SHP77 (cell line): ENCODE measurements at regions not wholly inside any gene's neighbourhood (a gene's known extent, or its start where the extent isn't known, plus 50 kb on each side); places are given as distances from the start of the nearest gene placed in this dataset.

Experiments
- DNase-seq, 2 experiments: peaks; one replicate each; lab custom pipeline; 2025; lab: John Stamatoyannopoulos, UW

DNA sequence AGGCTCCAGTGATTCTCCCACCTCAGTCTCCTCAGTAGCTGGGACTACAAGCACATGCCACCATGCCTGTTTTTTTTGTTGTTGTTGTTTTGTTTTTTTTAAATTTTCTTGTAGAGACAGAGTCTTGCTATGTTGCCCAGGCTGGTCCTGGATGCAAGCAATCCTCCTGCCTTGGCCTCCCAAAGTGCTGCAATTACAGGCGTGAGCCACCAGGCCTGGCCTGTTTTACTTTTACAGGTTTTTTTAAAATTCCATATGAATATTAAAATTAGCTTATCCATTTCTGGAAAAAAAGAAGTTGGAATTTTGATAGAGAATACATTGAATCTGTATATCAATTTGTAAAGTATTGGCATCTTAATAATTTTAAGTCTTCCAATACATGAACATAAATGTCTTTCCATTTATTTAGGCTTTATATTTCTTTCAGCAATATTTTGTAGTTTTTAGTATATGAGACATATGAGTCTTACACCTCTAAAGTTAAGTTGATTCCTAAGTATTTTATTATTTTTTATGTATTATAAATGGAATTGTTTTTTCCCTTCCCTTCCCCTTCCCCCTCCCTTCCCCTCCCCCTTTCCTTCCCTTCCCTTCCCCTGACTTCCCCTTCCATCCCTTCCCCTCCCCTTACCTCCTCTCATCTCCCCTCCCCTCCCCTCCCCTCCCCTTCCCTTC is 323.5 kb upstream of the SALL1 start:
- DNase-seq, result no peak

DNA sequence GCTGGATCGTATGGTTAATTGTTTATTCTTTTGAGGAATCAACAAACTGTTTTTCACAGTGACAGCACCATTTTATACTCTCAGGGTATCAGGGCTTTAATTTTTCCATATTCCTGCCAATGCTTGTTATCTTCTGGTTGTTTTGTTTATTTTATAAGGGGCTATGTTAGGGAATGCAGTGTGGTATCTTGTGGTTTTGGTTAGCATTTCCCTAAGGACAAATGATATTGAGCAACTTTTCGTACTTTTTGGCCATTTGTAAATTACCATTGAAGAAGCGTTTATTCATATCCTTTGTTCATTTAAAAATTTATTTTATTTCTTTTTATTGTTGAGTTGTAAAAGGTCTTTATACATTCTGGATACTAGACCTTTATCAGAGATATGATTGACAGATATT is 322.0 kb upstream of the SALL1 start:
- no peak for DNase-seq

DNA sequence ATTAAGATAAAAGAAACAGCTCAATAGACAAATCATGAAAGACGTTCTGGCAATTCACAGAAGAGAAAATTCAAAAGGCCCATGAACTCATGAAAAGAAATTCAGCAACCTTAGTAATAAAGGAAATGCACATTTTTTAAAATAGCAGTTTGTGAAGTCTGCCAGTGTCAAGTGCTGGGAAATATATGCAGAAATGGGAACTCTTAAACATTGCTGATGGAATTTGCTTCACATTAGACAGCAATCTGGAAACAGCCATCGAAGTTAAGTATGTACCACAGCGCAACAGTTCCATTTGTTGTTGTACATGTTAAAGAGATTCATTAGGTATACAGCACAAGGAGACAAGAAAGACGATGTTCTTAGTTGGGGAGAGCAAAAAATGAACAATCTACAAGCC is 319.4 kb upstream of the SALL1 start:
- no peak for DNase-seq

DNA sequence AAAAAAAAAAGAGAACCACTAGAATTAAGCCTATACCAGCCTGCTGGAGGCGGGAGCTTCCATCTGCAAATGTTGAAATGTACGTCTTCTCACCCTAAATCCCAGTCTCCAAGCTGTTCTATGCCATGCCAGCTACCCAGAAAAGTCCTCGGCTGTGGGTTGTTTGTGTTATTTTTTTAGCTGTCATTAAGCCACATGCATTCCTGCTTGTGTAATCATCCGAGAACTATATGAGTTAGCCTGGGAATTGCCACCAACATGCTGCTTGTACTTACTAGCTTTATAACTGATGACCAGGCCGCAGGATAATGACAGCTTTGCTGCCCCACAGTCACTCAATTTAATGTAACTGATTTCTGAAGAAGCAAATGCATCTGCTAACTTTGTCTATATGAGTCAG is 313.9 kb upstream of the SALL1 start:
- no peak for DNase-seq

DNA sequence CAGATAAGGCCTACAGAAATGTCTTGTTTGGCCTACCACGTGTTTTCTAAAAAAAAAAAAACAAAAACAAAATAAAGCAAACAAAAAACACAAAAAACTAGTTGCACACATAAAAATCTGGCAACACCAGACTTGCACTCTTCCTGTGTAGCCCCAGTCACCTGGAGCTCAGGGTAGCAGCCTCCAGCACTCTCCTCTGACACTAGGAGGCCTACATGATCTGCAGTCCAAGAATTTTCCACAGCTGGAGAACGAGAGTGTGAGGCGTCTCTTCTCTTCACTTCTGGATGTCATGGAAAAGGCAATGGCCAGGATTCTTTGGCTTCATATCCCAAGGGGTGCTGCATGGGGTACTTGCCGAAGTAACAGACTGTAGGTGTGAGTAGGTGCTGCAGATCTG is 310.2 kb upstream of the SALL1 start:
- DNase-seq, result no peak

DNA sequence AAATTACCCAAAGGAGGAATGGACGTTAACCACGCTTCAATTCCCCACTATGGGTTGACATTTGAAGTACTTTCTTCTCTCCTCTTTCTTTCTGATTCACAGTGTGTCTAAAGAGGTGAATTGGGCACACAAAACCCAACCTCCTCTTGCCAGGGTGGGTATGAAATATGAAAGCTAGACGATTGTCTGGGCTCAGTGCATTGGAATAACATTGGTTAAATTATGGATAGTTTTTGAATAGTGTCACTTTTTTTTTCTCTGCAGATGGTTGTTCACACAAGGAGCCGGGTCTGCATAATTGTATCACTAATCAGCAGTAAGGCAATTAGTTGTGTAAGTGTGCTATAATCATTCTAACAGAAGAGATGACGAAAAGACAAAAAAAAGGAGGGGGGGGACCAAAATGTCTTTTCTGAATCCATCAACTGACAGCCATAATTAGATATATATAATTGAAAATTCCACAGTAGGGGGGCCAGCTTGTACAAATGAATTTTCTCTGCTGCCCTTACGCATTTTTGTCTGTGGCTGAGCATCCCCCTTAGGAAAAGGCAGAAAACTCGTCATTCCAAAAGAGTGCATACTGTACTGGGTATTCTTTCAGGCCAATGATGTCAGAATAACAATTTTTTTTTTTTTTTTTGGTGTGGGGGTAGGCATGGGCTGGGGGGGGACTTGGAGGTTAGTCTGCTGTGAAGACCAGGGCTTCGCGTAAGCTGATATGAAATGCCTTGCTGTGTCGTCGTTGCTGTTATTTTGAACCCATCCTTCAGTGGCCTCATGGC is 307.5 kb upstream of the SALL1 start:
- DNase-seq, result no peak

DNA sequence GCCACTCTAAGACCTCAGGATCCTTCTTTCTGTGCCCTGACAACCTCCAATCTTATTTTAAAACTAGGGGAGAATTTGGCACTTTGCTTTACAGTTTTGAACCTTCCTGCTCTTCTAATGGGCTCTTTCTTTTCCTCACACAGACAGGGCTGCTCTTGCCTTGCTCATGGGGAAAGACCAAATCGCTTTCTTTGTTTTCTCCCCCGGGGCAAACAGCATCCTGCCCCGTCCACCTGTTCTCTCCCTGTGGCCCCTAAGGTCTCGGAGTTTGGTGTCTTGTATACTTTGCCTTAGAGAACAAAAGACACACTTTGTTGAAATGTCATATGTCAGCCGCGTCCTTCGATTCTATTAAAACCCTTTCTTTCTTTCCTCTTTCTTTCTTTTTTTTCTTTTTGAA is 306.7 kb upstream of the SALL1 start:
- DNase-seq, result no peak

DNA sequence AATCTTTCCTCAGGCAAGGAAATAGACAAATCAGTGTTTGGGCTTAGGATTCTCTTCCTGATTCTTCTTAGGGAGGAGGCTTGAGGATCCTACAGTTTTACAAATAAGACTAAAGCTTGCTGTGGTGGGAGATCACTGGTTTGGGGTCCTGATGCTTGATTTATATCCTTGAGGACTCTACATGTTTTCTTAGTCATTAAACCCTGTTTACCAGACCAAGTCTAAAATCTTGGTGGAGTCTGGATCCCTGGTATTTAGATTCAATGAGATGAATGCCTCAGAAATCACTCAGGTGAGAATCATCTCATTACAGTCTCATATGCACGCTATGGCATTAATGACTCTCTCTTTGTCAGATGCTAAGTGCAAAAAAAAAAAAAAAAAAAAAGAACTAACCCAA is 304.3 kb upstream of the SALL1 start:
- DNase-seq, result no peak

DNA sequence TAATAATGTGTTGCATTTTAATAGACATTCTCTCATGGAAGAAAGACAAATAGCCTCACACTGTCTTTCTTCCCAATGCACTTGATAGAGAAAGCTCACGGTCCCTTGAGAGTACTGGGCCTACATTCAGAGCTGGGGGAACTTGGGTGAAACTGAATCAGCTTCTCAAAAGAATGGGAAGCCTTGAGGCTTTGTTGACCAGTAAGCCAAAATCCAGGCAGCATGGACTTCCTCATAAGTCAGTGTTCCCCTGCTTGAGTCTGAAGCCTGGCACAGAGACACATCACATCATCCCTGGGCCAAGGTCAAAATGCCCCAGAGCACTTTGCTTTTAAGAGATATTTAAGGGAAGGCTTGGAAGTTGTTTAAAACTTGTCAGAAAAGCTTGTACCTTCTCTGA is 302.2 kb upstream of the SALL1 start:
- DNase-seq, result no peak

DNA sequence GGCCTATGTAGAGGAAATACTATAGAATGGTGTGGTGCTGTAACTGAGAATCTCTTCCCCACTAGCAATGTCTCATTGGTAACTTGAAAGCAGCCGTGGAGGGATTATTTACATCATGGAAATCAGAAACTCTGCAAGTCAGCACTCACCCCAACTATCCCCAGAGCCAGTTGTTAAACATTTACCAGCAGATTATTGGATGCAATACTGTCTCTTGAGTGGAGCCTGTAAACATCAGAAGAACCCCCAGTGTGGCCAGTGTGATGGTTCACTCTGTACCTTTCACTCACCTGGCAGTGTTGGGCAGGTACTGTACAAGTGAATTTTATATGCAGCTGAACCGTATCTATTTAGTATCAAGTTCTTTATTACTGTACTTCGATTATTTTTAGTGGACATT is 299.8 kb upstream of the SALL1 start:
- no peak for DNase-seq

DNA sequence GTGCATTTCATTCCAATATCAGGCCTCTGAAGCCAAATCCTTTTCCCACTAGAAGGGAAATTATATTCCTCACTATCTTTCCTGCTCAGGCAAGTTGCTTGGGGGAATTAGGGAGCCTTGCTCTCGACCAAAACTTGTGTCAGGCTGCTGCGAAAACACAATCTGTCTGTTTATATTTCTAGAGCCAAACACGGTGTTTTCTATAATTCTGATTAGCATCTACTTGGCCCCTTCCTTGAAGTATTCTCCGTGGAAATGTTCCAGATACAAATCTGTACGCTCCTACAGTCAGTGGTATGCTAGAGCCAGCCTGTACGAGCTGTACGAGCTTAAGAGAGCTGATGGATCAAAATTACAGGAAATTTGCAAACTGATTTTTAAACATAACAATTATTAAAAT is 299.3 kb upstream of the SALL1 start:
- no peak for DNase-seq

DNA sequence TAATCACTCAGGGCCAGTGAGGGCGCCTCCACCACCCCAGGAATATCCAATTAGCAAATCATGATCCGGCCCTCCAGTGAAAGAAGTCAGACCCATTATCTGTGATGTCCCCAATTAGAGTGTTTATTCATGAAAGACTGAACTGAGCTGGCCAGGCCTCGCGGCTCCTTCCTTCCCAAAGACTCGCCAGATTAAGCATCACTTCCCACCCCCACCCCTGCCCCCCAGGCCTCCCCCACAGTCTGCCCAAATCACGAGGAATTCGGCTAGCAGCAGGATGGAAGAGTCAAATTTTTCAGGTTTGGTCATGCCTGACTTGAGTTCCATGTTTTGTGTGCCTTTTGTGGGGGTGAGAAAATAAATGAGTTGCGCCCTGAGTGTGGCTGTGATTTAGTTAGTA is 298.4 kb upstream of the SALL1 start:
- no peak for DNase-seq

DNA sequence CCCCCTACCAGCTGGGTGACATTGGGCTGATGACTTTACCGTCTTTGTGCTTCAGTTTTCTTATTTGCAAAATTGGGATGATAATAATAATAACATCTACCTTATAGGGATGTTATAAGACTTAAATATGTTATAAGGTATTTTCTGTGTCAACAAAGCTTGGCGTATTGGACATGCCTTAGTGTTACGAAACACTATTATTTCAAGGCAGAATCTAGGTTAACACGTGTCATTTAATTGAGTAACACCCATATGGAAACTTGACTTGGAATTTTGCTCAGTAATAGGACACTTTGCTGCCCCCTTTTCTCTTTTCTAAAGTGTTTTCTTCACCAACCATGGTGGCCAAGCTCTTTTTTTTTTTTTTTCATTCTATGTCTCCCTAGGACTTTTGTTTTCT is 294.2 kb upstream of the SALL1 start:
- DNase-seq, result no peak

DNA sequence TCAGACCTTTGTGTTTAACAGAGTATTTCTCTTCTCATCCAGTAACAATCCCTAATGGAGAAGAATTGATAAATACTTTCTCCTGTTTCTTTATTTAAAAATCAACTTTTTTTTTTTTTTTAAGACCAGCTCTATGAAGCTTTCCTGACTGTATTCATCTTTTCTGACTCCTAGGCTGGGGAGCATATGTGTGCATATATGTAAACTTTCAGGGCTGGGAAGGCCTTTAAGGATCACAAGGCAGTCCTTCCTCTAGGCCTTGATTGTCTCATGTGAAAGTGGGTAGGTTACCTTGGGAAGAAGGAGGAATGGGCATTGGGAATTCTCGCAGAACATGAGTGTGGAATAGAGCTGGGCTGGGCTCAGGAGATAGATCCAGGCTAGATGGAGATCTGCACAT is 292.9 kb upstream of the SALL1 start:
- no peak for DNase-seq

DNA sequence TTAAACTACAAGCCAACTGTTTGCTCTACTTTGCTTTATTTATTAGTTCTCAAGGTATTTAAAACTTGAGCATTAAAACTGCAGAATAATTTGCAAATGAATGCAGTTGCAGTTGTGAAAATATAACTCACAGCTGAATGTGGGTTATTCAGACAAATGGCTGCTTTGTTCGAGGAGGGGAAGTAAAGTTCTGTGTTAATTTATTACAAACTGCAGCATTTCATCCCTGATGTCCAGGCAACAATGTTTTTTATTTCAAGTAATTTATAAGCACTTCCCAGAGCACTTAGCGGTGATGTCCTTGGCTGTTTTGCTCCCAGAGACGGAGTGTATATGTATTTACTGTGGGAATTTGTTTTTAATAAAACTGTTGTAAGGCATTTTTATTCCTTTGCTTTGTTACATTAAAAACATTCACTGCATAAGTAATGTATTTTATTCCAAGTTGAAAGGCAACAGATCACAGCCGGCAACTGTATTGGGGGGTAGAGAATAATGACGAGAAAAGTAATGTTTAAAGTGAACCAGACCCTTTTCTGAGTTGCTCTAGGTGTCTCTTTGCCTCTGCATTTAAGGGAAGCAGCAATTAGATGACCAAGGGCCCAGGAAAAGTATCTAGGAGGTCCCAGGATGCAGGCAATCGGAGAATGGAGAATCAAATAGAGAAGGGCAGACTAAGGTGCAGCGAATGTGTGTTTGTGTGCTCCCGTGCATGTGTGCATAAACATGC is 291.2 kb upstream of the SALL1 start:
- DNase-seq, result no peak

DNA sequence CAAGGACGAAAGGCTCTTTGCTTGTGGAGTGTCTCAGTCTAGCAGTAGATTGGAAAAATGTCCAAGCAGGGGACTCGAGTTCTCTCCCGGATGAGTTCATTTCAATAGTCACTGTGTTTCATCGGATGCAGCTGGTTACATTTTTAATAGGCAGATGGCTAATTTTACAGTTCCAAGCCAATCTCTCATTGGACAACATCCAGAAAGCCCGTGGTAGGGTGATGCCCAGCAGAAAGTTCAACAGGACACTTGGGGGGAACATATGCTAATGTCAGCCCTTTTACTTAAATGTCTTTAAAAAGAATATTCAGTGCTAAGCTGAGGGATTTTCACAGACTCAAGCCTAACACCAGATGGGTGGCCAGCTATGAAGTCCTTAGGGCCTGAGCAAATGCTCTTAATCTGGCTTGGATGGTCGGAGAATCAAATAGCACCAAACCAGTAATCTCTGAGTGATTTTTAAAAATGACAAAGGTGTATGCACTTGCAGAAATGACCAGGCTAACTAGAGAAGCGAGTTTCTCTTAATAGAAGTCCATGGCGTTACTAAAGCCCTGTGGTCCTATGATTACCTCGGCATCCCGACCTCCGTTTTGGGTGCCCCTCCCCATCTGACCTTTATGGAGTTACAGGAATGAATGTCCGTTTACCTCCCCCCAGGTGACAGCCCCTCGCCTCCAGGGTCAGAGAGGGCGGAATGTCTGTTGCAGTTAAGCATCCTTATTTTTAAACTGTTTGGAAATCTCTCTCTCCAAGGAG is 289.2 kb upstream of the SALL1 start:
- no peak for DNase-seq

DNA sequence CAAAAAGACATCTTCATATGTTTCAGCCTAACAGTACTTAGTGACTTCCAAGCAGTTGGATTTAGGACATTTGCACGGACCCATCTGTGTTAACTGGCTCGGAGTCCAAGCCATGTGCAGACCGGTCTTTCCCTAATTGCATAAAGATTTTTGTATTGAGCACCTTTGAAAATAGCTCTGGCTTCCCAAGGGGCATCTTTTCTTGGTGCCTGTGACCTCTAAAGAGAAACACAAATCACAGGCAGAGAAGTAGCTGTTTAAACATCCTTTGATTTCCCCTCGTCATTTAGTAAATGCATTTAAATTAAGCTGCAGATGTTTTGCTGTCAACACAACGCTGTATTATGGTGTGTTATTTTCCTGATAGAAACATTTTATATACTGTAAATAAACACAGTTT is 288.2 kb upstream of the SALL1 start:
- no peak for DNase-seq

DNA sequence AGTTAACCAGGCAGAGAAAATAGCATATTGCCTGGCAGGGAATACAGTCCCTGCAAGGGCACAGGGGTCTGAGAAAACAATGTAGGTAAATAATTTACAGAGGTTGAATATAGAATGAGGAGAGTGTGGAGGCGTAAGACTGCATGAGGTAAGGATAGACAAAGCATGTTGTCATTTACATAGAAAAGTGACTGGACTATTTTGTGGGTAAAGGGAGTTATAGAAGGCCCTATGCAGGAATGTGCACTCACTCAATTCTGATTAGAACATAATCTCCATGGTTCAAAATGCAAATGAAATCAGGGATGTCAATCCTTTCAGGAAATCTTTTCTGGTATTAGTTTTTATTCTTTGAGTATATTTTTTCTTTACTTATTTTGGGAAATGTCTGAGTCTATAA is 285.7 kb upstream of the SALL1 start:
- DNase-seq, result no peak

DNA sequence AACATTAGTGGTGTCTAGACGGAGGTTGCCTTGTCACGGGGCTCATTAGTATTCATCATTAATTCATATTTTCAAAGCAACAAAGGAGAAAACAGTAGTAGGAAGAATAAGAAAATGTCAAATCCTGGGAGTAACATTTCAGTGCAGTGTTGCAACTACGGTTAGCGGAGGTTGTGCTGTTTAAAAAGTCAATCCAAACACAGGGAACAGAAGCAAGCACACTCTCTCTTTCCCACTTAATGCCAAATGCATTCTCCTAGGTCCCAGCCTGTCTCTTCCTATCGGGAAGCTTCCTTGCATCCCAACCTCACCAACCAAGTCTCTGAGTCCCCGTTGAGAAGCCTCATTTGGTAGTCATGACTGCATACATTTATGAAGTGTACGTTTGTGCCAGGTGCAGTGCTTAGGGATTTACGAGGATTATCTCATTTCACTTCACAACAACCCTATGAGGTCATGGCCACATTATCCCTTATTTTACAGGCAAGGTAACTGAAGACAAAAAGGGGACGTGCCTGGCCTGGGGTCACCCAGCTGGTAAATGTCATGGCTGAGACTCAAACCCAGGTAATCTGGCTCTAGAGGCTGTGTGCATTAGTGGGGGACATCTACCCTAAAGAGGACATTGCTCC is 283.6 kb upstream of the SALL1 start:
- DNase-seq, result no peak

DNA sequence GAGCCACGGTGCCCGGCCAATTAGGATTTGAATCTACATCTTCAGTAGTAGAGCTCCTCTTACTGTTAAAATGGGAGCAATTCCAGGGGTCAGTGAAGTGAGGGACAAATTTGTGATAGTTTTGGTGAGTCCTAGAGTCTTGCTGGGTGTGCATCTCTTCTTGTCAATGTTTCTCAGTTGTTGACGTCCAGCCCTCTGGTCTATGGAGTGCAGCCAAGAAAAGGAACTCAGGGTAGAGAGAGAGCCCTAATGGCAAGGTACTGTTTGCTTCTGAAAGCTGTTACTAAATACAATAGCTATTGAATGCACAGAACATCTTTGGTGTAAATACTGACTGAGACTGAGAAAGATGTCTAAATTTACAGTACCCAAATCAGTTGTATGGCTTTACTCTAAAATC is 282.5 kb upstream of the SALL1 start:
- DNase-seq, result no peak

DNA sequence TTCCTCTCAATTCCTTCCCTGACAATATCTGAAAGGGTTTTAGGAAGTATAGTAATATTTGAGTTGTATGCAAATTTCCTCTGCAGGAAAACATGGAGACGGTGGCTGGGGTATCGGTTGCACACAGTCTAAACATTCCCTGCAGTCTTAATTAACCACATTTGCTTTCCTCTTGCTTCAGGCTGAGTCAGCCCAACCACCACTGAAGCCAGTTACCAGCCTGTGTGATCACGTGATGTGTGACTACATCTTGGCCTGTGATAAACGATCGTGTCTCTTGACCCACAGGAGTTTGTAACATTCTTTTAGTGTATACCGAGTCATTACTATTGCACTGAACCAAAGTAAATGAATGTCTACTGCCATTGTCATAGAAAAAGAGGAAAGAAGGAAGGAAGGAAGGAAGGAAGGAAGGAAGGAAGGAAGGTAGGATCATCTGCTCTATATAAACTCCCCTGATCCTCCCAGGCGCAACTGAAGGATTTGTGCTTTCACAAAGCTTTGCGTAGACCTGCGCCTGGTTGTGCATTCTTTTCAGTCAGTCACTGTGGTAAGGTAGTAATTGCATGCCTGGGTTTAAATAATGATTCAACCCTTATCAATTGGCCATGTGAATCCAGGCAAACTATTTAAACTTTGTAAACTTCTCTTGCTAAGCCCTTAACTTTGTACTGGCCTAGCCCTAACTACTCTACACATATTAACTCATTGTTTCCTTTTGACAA is 280.6 kb upstream of the SALL1 start:
- DNase-seq, result no peak
